ENCODE measurements at regions not wholly inside any gene's neighbourhood (a gene's known extent, or its start where the extent isn't known, plus 50 kb on each side); places are given as distances from the start of the nearest gene placed in this dataset.

DNA sequence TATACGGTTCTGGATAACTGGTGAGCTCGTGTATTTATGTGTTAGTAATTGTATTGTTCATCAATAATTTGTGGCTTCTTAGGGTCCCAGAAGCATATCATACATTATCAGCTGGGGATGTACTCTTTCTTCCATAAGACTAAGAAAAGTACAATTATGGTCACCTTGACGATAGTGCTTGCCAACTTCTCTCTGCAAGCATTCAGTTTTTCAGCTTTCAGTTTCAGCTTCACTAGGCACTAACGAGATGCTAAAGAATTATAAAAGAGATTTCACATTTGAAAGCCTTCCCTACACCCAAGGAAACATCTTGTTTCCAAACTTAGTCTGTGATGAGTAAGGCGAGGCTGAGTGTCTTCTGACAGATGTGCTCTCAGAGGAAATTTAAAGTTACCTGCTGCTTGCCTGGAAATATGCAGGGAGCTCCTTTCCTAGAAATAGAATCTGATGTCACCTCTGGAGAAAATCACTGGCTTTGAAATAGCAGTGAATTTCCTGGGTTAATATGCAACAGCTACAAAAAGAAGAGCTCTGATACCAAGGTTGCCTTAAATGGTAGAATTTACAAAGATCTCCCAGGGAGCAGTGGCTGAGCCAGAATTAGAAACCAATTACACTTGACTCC lies 1419.9 kb upstream of the TMEM132C start:
- no peak for DNase-seq (ENCODE audit: low spot score)

- DNase-seq (ENCODE audit: low spot score) = no peak
Measured at GRCh38 chr12:126855768-126856167, 1411.2 kb upstream of the TMEM132C start.

- DNase-seq (ENCODE audit: low spot score) = no peak
Measured at GRCh38 chr12:126856958-126857357, 1410.0 kb upstream of the TMEM132C start.

- no peak for DNase-seq (ENCODE audit: low spot score)
Measured at GRCh38 chr12:126858560-126858959, 1408.4 kb upstream of the TMEM132C start.

- DNase-seq (ENCODE audit: low spot score) = no peak
Measured at GRCh38 chr12:126860210-126860609, 1406.8 kb upstream of the TMEM132C start.

- DNase-seq (ENCODE audit: low spot score) = no peak
Measured at GRCh38 chr12:126862500-126862899, 1404.5 kb upstream of the TMEM132C start.

- DNase-seq (ENCODE audit: low spot score) = no peak
Measured at GRCh38 chr12:126869644-126870043, 1397.3 kb upstream of the TMEM132C start.

- DNase-seq (ENCODE audit: low spot score) = no peak
Measured at GRCh38 chr12:126873701-126874100, 1393.3 kb upstream of the TMEM132C start.

DNA sequence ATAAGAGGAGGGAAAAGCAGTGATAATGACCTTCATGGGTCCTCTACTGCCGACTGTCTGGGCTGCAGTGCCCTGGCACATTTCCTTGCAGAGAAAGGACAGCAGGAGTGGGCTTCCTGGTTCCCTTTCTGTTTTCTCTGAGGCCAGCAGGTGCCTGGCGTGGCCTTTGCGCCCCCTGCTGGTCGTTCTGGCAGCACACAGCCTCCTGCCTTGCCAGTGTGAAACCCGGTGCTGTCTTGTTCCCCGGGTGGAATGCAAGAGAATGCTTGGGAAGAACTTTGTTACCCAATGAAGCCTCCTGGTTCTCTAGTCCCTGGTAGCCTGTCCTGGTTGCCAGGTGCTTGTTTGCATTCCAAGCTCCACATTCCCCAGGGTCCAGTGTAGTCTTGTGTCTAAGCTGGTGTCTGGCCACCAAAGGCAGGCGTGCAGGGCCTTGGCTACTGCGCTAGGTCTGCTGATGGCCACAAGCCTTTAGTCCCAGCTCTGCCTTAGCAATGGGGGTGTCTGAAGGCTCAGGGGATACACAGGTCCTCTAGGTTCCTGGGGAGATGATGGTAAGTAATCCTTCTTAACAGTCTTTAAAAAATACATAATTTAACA lies 1392.4 kb upstream of the TMEM132C start:
- DNase-seq (ENCODE audit: low spot score) = peak; percentile 53

DNA sequence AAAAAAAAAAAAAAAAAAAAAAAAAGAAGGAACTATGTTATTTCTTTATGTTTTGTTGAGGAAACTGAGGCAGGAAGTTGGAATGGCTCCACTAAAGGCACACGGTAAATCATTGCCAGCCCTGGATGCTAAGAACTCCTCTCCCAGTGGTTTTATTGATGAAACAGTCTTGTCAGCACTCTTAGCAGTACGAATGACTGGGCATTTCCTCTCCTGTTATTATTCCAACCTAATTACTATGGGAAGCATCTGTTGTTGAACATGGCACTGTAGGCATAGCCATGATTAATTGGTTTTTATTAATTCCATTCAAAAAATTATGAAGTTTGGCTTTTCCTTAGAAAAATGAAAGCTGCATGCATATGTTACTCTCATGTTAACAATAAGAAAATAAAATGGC lies 1387.1 kb upstream of the TMEM132C start:
- DNase-seq (ENCODE audit: low spot score) = no peak

GRCh38 chr12:126883697-126884096 lies 1383.3 kb upstream of the TMEM132C start:
- no peak for DNase-seq (ENCODE audit: low spot score)

DNA sequence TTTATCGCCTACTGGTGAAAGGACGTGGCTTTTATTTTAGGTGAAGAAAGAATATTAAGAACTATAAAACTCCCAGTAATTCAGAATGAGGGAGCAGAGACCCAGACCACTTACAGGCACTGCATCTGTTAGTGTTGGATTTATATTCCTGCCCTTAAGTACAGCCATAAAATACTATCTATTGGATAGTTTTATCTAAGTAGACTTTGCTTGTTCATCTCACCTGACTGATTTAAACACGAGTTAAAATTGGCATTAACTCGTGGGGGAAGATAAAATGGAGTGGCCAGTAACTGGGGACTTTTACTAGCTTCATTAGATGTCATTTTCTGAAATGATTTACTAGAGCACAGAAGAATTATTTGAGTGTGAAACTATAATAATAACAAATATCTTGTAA lies 1377.5 kb upstream of the TMEM132C start:
- no peak for DNase-seq (ENCODE audit: low spot score)

- no peak for DNase-seq (ENCODE audit: low spot score)
Measured at GRCh38 chr12:126890097-126890496, 1376.9 kb upstream of the TMEM132C start.

DNA sequence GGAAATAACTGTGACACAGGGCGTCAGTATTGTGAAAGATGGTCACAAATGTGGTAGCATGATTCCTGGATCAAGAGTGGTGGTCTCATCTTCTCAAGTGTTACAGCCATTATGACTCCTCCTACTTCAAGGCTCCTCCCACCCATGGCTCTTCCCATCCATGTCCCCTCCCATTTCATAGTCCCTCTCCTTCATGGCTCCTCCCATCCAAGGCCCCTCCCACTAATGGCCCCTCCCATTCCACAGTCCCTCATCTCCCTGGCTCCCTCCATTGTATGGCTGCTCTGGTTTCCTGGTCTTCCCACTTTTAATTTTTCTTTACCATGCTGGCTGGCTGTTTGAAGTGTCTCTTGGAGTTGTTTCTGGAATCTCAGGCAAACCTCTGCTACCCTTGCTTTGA lies 1375.2 kb upstream of the TMEM132C start:
- DNase-seq (ENCODE audit: low spot score) = no peak

GRCh38 chr12:126895951-126896913 lies 1370.7 kb upstream of the TMEM132C start:
- no peak for DNase-seq (ENCODE audit: low spot score)

- DNase-seq (ENCODE audit: low spot score) = no peak
Measured at GRCh38 chr12:126897102-126897501, 1369.9 kb upstream of the TMEM132C start.

DNA sequence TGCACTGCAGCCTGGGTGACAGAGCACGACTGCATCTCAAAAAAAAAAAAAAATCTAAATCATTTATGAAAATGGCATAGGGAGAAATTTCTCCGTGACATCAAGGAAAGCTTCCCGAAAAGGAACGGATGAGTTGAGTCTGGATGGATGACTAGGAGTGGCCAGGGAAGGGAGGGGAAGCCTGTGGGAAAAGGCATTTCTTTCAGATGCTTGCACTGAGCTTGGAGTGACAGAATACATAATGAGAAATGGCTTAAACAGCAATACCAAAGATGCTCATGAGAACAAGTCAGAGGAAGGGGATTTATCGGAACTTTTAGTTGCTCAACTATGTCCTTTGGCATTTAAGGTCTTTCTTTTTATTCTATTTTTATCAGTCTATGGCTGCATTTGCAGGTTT lies 1369.2 kb upstream of the TMEM132C start:
- no peak for DNase-seq (ENCODE audit: low spot score)

GRCh38 chr12:126898562-126898961 lies 1368.4 kb upstream of the TMEM132C start:
- no peak for DNase-seq (ENCODE audit: low spot score)

DNA sequence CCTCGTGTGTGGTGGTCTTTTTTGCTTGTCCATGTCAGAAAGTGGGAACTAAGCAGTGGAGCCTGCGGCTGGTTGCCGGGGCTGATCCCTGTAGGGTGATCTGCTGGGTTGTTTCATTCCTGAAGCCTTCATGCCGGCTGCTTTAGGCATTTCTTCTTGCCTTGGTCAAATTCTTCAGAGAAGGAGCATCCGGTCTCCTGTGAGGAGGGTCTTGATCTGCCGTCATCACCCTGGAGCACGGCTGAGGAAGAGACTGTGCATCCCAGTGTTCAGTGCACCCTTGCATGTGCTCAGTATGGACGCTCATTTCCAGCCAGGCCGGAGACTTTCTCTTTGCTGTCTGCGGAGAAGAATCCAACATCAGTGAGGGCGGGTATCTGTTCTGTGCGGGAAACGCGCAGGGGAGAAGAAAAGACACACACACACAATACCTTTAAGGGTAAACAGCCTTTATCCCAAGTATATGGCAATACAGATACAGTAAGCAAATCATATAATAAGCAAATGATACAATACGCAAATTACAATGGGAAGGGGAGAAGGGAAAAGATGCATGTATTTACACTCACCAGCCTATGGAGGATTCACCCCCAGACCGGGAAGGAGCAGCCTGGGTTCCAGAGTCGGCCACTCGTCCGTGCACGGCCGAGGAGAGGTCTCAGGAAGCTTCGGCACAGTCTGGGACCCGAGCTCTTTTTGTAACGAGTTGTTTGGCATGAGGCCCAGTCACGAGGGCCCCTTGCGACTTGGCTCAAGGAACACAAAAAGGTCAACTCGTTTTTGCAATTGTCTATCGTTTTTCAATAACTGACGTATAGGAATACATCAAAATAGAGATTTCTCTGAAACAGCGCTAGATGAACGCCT lies 1366.8 kb upstream of the TMEM132C start:
- DNase-seq (ENCODE audit: low spot score) = no peak

- no peak for DNase-seq (ENCODE audit: low spot score)
Measured at GRCh38 chr12:126903027-126903876, 1363.7 kb upstream of the TMEM132C start.

DNA sequence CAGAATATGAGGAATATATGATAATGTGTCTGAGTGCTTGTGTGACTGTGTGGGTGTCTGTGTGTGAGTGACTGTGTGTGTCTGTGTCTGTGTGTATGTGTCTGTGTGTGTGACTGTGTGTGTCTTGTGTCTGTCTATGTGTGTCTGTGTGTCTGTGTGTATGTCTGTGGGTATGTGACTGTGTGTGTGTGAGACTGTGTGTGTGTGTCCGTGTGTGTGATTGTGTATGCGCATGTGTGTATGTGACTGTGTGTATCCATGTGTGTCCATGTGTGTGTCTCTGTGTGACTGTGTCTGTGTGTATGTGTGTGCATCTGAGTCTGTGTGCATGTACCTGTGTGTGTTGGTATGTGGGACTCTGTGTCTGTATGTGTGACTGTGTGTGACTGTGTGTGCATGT lies 1361.2 kb upstream of the TMEM132C start:
- no peak for DNase-seq (ENCODE audit: low spot score)
